K562 (cell line): ENCODE measurements at regions not wholly inside any gene's neighbourhood (a gene's known extent, or its start where the extent isn't known, plus 50 kb on each side); places are given as distances from the start of the nearest gene placed in this dataset.

Experiments
- ARHGAP35 ChIP-seq: fragments of 450-650 bp; IDR thresholded peaks from 2 replicates; pipeline ENCODE4 v1.6.1; 2018; ENCODE audit not compliant: partially characterized antibody
- ATF3 ChIP-seq, 2 experiments: fragments of 450-650 bp in 1 of 2; sonication (generic) in 1 of 2; formaldehyde crosslinking in 1 of 2; IDR thresholded peaks in 1 of 2; conservative IDR thresholded peaks in 1 of 2; 2 replicates each; pipeline versions ENCODE4 v1.6.1 to v1.8.1; 2016 to 2023; ENCODE audit warnings: mild to moderate bottlenecking in 2 of 2, moderate library complexity in 2 of 2, inconsistent platforms in 1 of 2, missing genetic modification reagents in 1 of 2
- CTBP1 ChIP-seq: fragments of 450-650 bp; IDR thresholded peaks from 2 replicates; pipeline ENCODE4 v1.6.1; 2016; ENCODE audit warnings: borderline replicate concordance
- DMBX1 ChIP-seq: fragments of 250-450 bp; sonication (Bioruptor Pico); IDR thresholded peaks from 2 replicates; pipeline ENCODE4 v1.8.0; 2022; ENCODE audit warnings: inconsistent platforms, mild to moderate bottlenecking, moderate library complexity, borderline replicate concordance
- FOXJ3 ChIP-seq: sonication (generic); formaldehyde crosslinking; IDR thresholded peaks from 2 replicates; pipeline ENCODE4 v1.4.0; 2020; ENCODE audit warnings: mild to moderate bottlenecking, missing genetic modification reagents
- GATAD2A ChIP-seq: fragments of 450-650 bp; IDR thresholded peaks from 2 replicates; pipeline ENCODE4 v1.6.1; 2017
- GTF2B ChIP-seq: IDR thresholded peaks from 2 replicates; pipeline ENCODE4 v1.6.1; 2011; ENCODE audit not compliant: insufficient read length; ENCODE audit errors: extremely low read depth
- HBP1 ChIP-seq: fragments of 450-650 bp; formaldehyde crosslinking; IDR thresholded peaks from 2 replicates; pipeline ENCODE4 v1.4.0; 2022; ENCODE audit warnings: missing genetic modification characterization
- HDAC2 ChIP-seq: fragments of 450-650 bp; IDR thresholded peaks from 2 replicates; pipeline ENCODE4 v1.6.1; 2016; ENCODE audit warnings: mild to moderate bottlenecking
- HMGN3 ChIP-seq: IDR thresholded peaks from 2 replicates; pipeline ENCODE4 v1.6.1; 2011; ENCODE audit warnings: borderline replicate concordance, low read depth, mild to moderate bottlenecking, mixed read lengths, low read length; ENCODE audit not compliant: insufficient read length; ENCODE audit errors: extremely low read depth
- MAFF ChIP-seq: IDR thresholded peaks from 2 replicates; pipeline ENCODE4 v1.6.1; 2012; ENCODE audit warnings: low read length, improper control_type of control experiment
- MYBL2 ChIP-seq, 2 experiments: fragments of 450-650 bp in 1 of 2; sonication (generic) in 1 of 2; formaldehyde crosslinking in 1 of 2; IDR thresholded peaks; 2 replicates each; pipeline versions ENCODE4 v1.6.1 to v1.8.1; 2017 to 2022; ENCODE audit warnings: borderline replicate concordance in 1 of 2, inconsistent platforms in 1 of 2, low read depth in 1 of 2, mild to moderate bottlenecking in 1 of 2, missing genetic modification reagents in 1 of 2, moderate library complexity in 1 of 2
- TAL1 ChIP-seq: fragments of 450-650 bp; IDR thresholded peaks from 2 replicates; pipeline ENCODE4 v1.6.1; 2016; ENCODE audit warnings: mild to moderate bottlenecking
- ZNF318 ChIP-seq, 2 experiments: fragments of 450-650 bp; IDR thresholded peaks; 2 replicates each; pipeline ENCODE4 v1.6.1; 2016; ENCODE audit warnings: mild to moderate bottlenecking in 2 of 2, borderline replicate concordance in 1 of 2, low read depth in 1 of 2, moderate library complexity in 1 of 2
- ZNF766 ChIP-seq: fragments of 200-800 bp; sonication (Bioruptor generic); conservative IDR thresholded peaks from 2 replicates; pipeline ENCODE4 v1.6.1; 2016; ENCODE audit warnings: missing genetic modification characterization, missing compliant biosample characterization

GRCh38 chr1:181905944-181906597, 155.4 kb downstream of the ZNF648 start (continued):
- TF ChIP-seq GTF2B (no peak), ATF3 (IDR thresholded peaks at IDR 0.05) (peak; percentile 27; the same call in 1 of the 2 replicates), ATF3 (CRISPR knock-in tag; conservative IDR thresholded peaks at IDR 0.05) (no peak), ARHGAP35 (peak; percentile 4), DMBX1 (peak; percentile 23; the same call in 1 of the 2 replicates), CTBP1 (peak; percentile 42; the same call in 1 of the 2 replicates), FOXJ3 (CRISPR knock-in tag) (no peak), MAFF (peak; percentile 81), HBP1 (CRISPR knock-in tag) (no peak), HMGN3 (peak; percentile 57), MYBL2 (IDR thresholded peaks at IDR 0.05; ENCODE audit: low read depth) (no peak), MYBL2 (CRISPR knock-in tag; IDR thresholded peaks at IDR 0.05; ENCODE audit: borderline replicate concordance) (no peak), ZNF766 (CRISPR knock-in tag) (peak; percentile 77; the same call in 1 of the 2 replicates), TAL1 (peak; percentile 91), ZNF318 (IDR thresholded peaks at IDR 0.05; ENCODE audit: borderline replicate concordance in 1 of 2, low read depth in 1 of 2) (no peak), HDAC2 (peak; percentile 96), GATAD2A (peak; percentile 76; the same call in 1 of the 2 replicates)
